H1 (cell line): ENCODE measurements at regions not wholly inside any gene's neighbourhood (a gene's known extent, or its start where the extent isn't known, plus 50 kb on each side); places are given as distances from the start of the nearest gene placed in this dataset.

ENCODE experiments used
- CTCF ChIA-PET: fragments of 300-600 bp; sonication (Branson Sonifier 250); formaldehyde crosslinking; loops from one replicate; lab custom pipeline; 2021; ENCODE audit not compliant: partially characterized antibody; lab: Charles Lee
- POLR2A ChIA-PET: fragments of 300-600 bp; sonication (Branson Sonifier 250); formaldehyde crosslinking; loops from one replicate; lab custom pipeline; 2021; ENCODE audit warnings: inconsistent platforms; ENCODE audit not compliant: partially characterized antibody; lab: Charles Lee
- DNase-seq, 2 experiments: peaks; one replicate each; pipeline versions ENCODE4 v3.0.0 to v3.0.0-alpha.2; 2010 to 2022; ENCODE audit warnings: low spot score in 2 of 2, low read depth in 1 of 2, mixed read lengths in 1 of 2
- FAIRE-seq: peaks from 2 replicates; lab custom pipeline; 2011; peaks lifted over from hg19 to GRCh38; lab: Jason Lieb, UNC
- H2AFZ ChIP-seq: 2 replicates; pipeline ENCODE4 v1.8.1; 2012; ENCODE audit warnings: low read length, inconsistent platforms
- H2AK5ac ChIP-seq: 2 replicates; pipeline ENCODE4 v1.6.1; 2013; ENCODE audit warnings: low read depth, low read length
- H2BK120ac ChIP-seq: replicated peaks from 2 replicates; pipeline ENCODE3; 2013; ENCODE audit warnings: low read depth, low read length, inconsistent platforms
- H2BK12ac ChIP-seq: 2 replicates; pipeline ENCODE4 v1.6.1; 2013; ENCODE audit warnings: low read depth, low read length
- H2BK15ac ChIP-seq: 2 replicates; pipeline ENCODE4 v1.6.1; 2013; ENCODE audit warnings: low read length
- H2BK20ac ChIP-seq: 2 replicates; pipeline ENCODE4 v1.6.1; 2013; ENCODE audit warnings: low read length
- H2BK5ac ChIP-seq: 2 replicates; pipeline ENCODE4 v1.6.1; 2013; ENCODE audit warnings: low read depth, low read length
- H3K14ac ChIP-seq: 2 replicates; pipeline ENCODE4 v1.6.1; 2013; ENCODE audit warnings: inconsistent platforms; ENCODE audit not compliant: insufficient read length
- H3K18ac ChIP-seq: 2 replicates; pipeline ENCODE4 v1.6.1; 2013; ENCODE audit warnings: low read length; ENCODE audit errors: extremely low read depth
- H3K23ac ChIP-seq: 2 replicates; pipeline ENCODE4 v1.6.1; 2013; ENCODE audit warnings: inconsistent platforms; ENCODE audit not compliant: insufficient read length
- H3K23me2 ChIP-seq: 2 replicates; pipeline ENCODE4 v1.6.1; 2013; ENCODE audit warnings: low read depth, low read length
- H3K27ac ChIP-seq: 2 replicates; pipeline ENCODE4 v1.6.1; 2011; ENCODE audit warnings: low read depth, low read length, inconsistent platforms
- H3K27me3 ChIP-seq, 4 experiments: replicated peaks in 1 of 4; 1 replicate in 1 of 4; 2 replicates in 3 of 4; pipeline versions ENCODE4 v1.6.1 to v1.8.1; 2011 to 2013; ENCODE audit warnings: low read length in 3 of 4, mild to moderate bottlenecking in 3 of 4, inconsistent platforms in 2 of 4, mixed read lengths in 2 of 4, moderate library complexity in 1 of 4; ENCODE audit not compliant: control insufficient read depth in 3 of 4, insufficient read depth in 3 of 4; ENCODE audit errors: extremely low read depth in 1 of 4
- H3K36me3 ChIP-seq, 4 experiments: 2 replicates each; pipeline versions ENCODE4 v1.6.1 to v1.8.1; 2011 to 2013; ENCODE audit warnings: mild to moderate bottlenecking in 4 of 4, low read length in 3 of 4, moderate library complexity in 2 of 4, control low read depth in 1 of 4, inconsistent platforms in 1 of 4; ENCODE audit not compliant: insufficient read depth in 4 of 4, control insufficient read depth in 2 of 4
- H3K4ac ChIP-seq: replicated peaks from 2 replicates; pipeline ENCODE3; 2013; ENCODE audit warnings: low read length, low read depth, mixed read lengths, inconsistent platforms; ENCODE audit not compliant: insufficient read length
- H3K4me1 ChIP-seq, 4 experiments: replicated peaks in 1 of 4; 1 replicate in 1 of 4; 2 replicates in 3 of 4; pipeline versions ENCODE4 v1.6.1 to v1.8.1; 2011 to 2013; ENCODE audit warnings: low read length in 3 of 4, inconsistent platforms in 2 of 4, mixed read lengths in 1 of 4; ENCODE audit not compliant: insufficient read depth in 4 of 4, control insufficient read depth in 3 of 4
- H3K4me2 ChIP-seq, 2 experiments: 2 replicates each; pipeline versions ENCODE4 v1.6.1 to v1.8.1; 2011 to 2013; ENCODE audit warnings: low read depth in 2 of 2, low read length in 2 of 2, control low read depth in 1 of 2, inconsistent platforms in 1 of 2, mild to moderate bottlenecking in 1 of 2; ENCODE audit not compliant: insufficient read depth in 1 of 2
- H3K4me3 ChIP-seq, 4 experiments: fragments of 200-600, 300-600 bp in 1 of 4; sonication (generic), shearing (Covaris generic), sonication (Bioruptor Twin) in 1 of 4; 2 replicates each; pipeline versions ENCODE4 v1.5.1 to v1.8.1; 2011 to 2016; ENCODE audit warnings: low read length in 4 of 4, low read depth in 3 of 4, control low read depth in 2 of 4, inconsistent platforms in 2 of 4, mild to moderate bottlenecking in 2 of 4, mixed read lengths in 1 of 4, moderate library complexity in 1 of 4; ENCODE audit not compliant: insufficient read depth in 2 of 4; ENCODE audit errors: extremely low read depth in 1 of 4
- H3K56ac ChIP-seq: replicated peaks from 2 replicates; pipeline ENCODE3; 2013; ENCODE audit warnings: low read depth, mild to moderate bottlenecking, mixed read lengths, low read length, inconsistent platforms; ENCODE audit not compliant: insufficient read length
- H3K79me1 ChIP-seq: 2 replicates; pipeline ENCODE4 v1.6.1; 2013; ENCODE audit warnings: low read depth, low read length, control low read depth
- H3K79me2 ChIP-seq, 2 experiments: 2 replicates each; pipeline versions ENCODE4 v1.6.1 to v1.8.1; 2012 to 2013; ENCODE audit warnings: low read length in 2 of 2, mild to moderate bottlenecking in 2 of 2, inconsistent platforms in 1 of 2; ENCODE audit not compliant: insufficient read depth in 2 of 2, control insufficient read depth in 1 of 2
- H3K9ac ChIP-seq, 4 experiments: replicated peaks in 1 of 4; 1 replicate in 1 of 4; 2 replicates in 3 of 4; pipeline versions ENCODE4 v1.6.1 to v1.8.1; 2011 to 2013; ENCODE audit warnings: low read depth in 3 of 4, low read length in 3 of 4, control low read depth in 2 of 4, mild to moderate bottlenecking in 2 of 4, moderate library complexity in 2 of 4, inconsistent platforms in 1 of 4; ENCODE audit errors: extremely low read depth in 1 of 4
- H3K9me3 ChIP-seq, 2 experiments: 2 replicates each; pipeline versions ENCODE4 v1.6.1 to v1.8.1; 2012 to 2013; ENCODE audit warnings: mild to moderate bottlenecking in 2 of 2, moderate library complexity in 2 of 2, control low read depth in 1 of 2, inconsistent platforms in 1 of 2, low read depth in 1 of 2, low read length in 1 of 2, mixed read lengths in 1 of 2; ENCODE audit not compliant: insufficient read depth in 2 of 2
- H4K20me1 ChIP-seq, 2 experiments: replicated peaks in 1 of 2; 2 replicates each; pipeline versions ENCODE3 to v1.8.1; 2011 to 2013; ENCODE audit warnings: inconsistent platforms in 2 of 2, low read length in 2 of 2, mild to moderate bottlenecking in 1 of 2; ENCODE audit not compliant: insufficient read depth in 2 of 2, control insufficient read depth in 1 of 2
- H4K5ac ChIP-seq: 2 replicates; pipeline ENCODE4 v1.6.1; 2013; ENCODE audit warnings: low read length, low read depth, mixed read lengths, inconsistent platforms; ENCODE audit not compliant: insufficient read length
- H4K8ac ChIP-seq: 2 replicates; pipeline ENCODE4 v1.8.0; 2013; ENCODE audit warnings: mild to moderate bottlenecking, moderate library complexity, low read length, inconsistent platforms; ENCODE audit not compliant: insufficient read depth; ENCODE audit errors: extremely low read depth
- H4K91ac ChIP-seq: replicated peaks from 2 replicates; pipeline ENCODE3; 2013; ENCODE audit warnings: low read length, mixed read lengths, inconsistent platforms; ENCODE audit not compliant: insufficient read length
- BACH1 ChIP-seq: IDR thresholded peaks from 2 replicates; pipeline ENCODE4 v1.6.1; 2012; ENCODE audit warnings: low read length, improper control_type of control experiment
- JUN ChIP-seq: IDR thresholded peaks from 2 replicates; pipeline ENCODE4 v1.6.1; 2011; ENCODE audit warnings: low read depth, mild to moderate bottlenecking, improper control_type of control experiment, low read length
- RFX5 ChIP-seq: IDR thresholded peaks from 2 replicates; pipeline ENCODE4 v1.6.1; 2011; ENCODE audit warnings: low read depth, low read length, improper control_type of control experiment, borderline replicate concordance
- SP1 ChIP-seq: IDR thresholded peaks from 2 replicates; pipeline ENCODE4 v1.6.1; 2011; ENCODE audit warnings: low read depth, low read length
- TAF7 ChIP-seq: optimal IDR thresholded peaks from 2 replicates; pipeline ENCODE3; 2011; ENCODE audit warnings: low read depth, mild to moderate bottlenecking, inconsistent platforms, low read length, moderate library complexity, borderline replicate concordance
- ZNF274 ChIP-seq: IDR thresholded peaks from 2 replicates; pipeline ENCODE4 v1.7.0; 2012; ENCODE audit warnings: low read length, borderline replicate concordance; ENCODE audit errors: extremely low read depth
- WGBS, 2 experiments: shearing (Covaris generic) in 1 of 2; methylation state at CpG; one replicate each; pipeline versions ENCODE4 v1.1.6 to v1.1.7; 2013 to 2015; ENCODE audit warnings: low lambda C conversion rate in 2 of 2, mixed read lengths in 2 of 2, inconsistent platforms in 1 of 2, low coverage in 1 of 2, missing lambda C conversion rate in 1 of 2; ENCODE audit not compliant: insufficient replicate concordance in 2 of 2, insufficient coverage in 1 of 2, insufficient read length in 1 of 2; ENCODE audit errors: extremely low coverage in 1 of 2, missing lambda C conversion rate in 1 of 2; 5-methylcytosine and 5-hydroxymethylcytosine counted together

DNA sequence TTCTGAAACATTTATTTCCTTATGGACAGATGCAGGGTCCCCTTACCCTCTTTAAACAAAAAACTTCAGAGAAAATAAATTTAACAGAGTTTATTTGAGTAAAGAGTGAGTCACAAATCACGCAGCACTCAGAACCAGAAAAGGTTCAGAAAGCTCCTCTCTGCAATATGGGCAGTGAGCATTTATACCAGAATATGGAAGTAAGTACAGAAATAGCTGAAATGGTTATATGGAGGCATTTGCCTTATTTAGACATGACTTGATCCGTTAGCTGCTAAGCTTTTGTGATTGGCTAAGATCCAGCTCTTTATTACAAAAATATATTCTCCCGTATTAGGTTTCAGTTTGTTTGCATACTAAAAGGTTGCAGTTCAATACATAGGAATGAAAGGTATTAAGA, 1554.1 kb downstream of the EFNA5 start:
- no peaks in the 10 kb centered on the region for H3K23me2 ChIP-seq
- no peak overlapping the region for H2BK5ac ChIP-seq
- ChIA-PET CTCF (no interaction called here), POLR2A (no interaction called here)
- no peaks in the 10 kb centered on the region for H3K27me3 ChIP-seq
- H4K91ac ChIP-seq: no peak overlapping the region
- H3K4me3 ChIP-seq: no peak overlapping the region
- H3K9me3 ChIP-seq: peaks cover 12 to 24% of the 10 kb centered on the region in 2 experiments
- H3K14ac ChIP-seq: no peak overlapping the region
- no peak overlapping the region for H3K23ac ChIP-seq
- H2AK5ac ChIP-seq: no peak overlapping the region
- H2BK120ac ChIP-seq: no peak overlapping the region
- no peaks in the 10 kb centered on the region for H4K20me1 ChIP-seq
- H4K5ac ChIP-seq: no peak overlapping the region
- DNase-seq (no peak), FAIRE-seq (no peak)
- no peaks in the 10 kb centered on the region for H3K79me1 ChIP-seq
- no peak overlapping the region for H2BK15ac ChIP-seq
- H3K4ac ChIP-seq: no peak overlapping the region
- H3K18ac ChIP-seq: no peak overlapping the region
- 98% methylated on average over 3 of the region's 3 CpGs; no CpG with 5 or more reads in 1 of the 2 experiments for WGBS, 2 experiments
- H2AFZ ChIP-seq: no peak overlapping the region
- no peak overlapping the region for H3K56ac ChIP-seq
- H2BK20ac ChIP-seq: no peak overlapping the region
- H3K36me3 ChIP-seq: peaks cover 0 to 11% (median 3%) of the 10 kb centered on the region in 4 experiments; a peak in 4 of 8 replicates
- TF ChIP-seq ZNF274 (no peak), SP1 (no peak), RFX5 (no peak), BACH1 (no peak), TAF7 (no peak), JUN (no peak)
- H2BK12ac ChIP-seq: no peak overlapping the region
- no peaks in the 10 kb centered on the region for H3K79me2 ChIP-seq
- H3K9ac ChIP-seq: no peak overlapping the region
- no peak overlapping the region for H3K4me2 ChIP-seq
- no peak overlapping the region for H4K8ac ChIP-seq
- no peaks in the 10 kb centered on the region for H3K4me1 ChIP-seq
- H3K27ac ChIP-seq: no peak overlapping the region
